Panc1 (cell line): ENCODE measurements at regions not wholly inside any gene's neighbourhood (a gene's known extent, or its start where the extent isn't known, plus 50 kb on each side); places are given as distances from the start of the nearest gene placed in this dataset.

Experiments used
- ATAC-seq: fragments of 200-7000 bp; cut with Tn5 transposase; 2 replicates; pipeline ENCODE4 v1.9.1; 2020; ENCODE audit warnings: mild to moderate bottlenecking, moderate library complexity
- BruUV-seq: library from RNA; stranded (reverse); fragments of 400-500 nt; replicated peaks from 2 replicates; lab custom pipeline; 2021; lab: Mats Ljungman, UMichigan
- CTCF ChIA-PET: fragments of 300-600 bp; sonication (Branson Sonifier 250); formaldehyde crosslinking; loops from one replicate; lab custom pipeline; 2022; ENCODE audit warnings: antibody characterized with exemption; lab: Charles Lee
- POLR2A ChIA-PET: fragments of 300-600 bp; sonication (Branson Sonifier 250); formaldehyde crosslinking; loops from one replicate; lab custom pipeline; 2022; ENCODE audit warnings: antibody characterized with exemption; lab: Charles Lee
- DNase-seq: peaks from one replicate; pipeline ENCODE4 v3.0.0-alpha.2; 2010; ENCODE audit warnings: low read depth, low spot score
- H3K27ac ChIP-seq: 2 replicates; pipeline ENCODE4 v1.5.1; 2011; ENCODE audit warnings: mild to moderate bottlenecking, low read length, inconsistent platforms
- H3K27me3 ChIP-seq: fragments of 200-500 bp; sonication (Bioruptor generic); 2 replicates; pipeline ENCODE4 v1.6.0; 2014; ENCODE audit warnings: low read length, inconsistent platforms; ENCODE audit not compliant: control insufficient read depth, insufficient read depth
- H3K36me3 ChIP-seq: fragments of 200-500 bp; sonication (Bioruptor generic); 2 replicates; pipeline ENCODE4 v1.5.1; 2014; ENCODE audit warnings: inconsistent platforms, mild to moderate bottlenecking, low read length, moderate library complexity; ENCODE audit not compliant: control insufficient read depth, insufficient read depth
- H3K4me1 ChIP-seq: 2 replicates; pipeline ENCODE4 v1.5.1; 2011; ENCODE audit warnings: inconsistent platforms, mild to moderate bottlenecking, low read length, moderate library complexity; ENCODE audit not compliant: control insufficient read depth, insufficient read depth
- H3K4me3 ChIP-seq, 2 experiments: 2 replicates each; pipeline ENCODE4 v1.5.1; 2011 to 2012; ENCODE audit warnings: low read depth in 2 of 2, low read length in 2 of 2, mild to moderate bottlenecking in 2 of 2, inconsistent platforms in 1 of 2, moderate library complexity in 1 of 2
- H3K9me3 ChIP-seq: fragments of 200-500 bp; sonication (Bioruptor generic); 2 replicates; pipeline ENCODE4 v1.5.1; 2014; ENCODE audit warnings: low read depth, mild to moderate bottlenecking, inconsistent platforms, low read length, moderate library complexity; ENCODE audit not compliant: control insufficient read depth, insufficient read depth
- POLR2AphosphoS5 ChIP-seq: IDR thresholded peaks from 2 replicates; pipeline ENCODE4 v1.6.1; 2012; ENCODE audit warnings: mild to moderate bottlenecking, low read depth, low read length, moderate library complexity
- REST ChIP-seq, 2 experiments: IDR thresholded peaks; 2 replicates each; pipeline ENCODE4 v1.6.1; 2011 to 2012; ENCODE audit warnings: low read depth in 2 of 2, control low read depth in 1 of 2, low read length in 1 of 2, mild to moderate bottlenecking in 1 of 2, moderate library complexity in 1 of 2; ENCODE audit not compliant: insufficient read depth in 1 of 2
- SIN3A ChIP-seq: IDR thresholded peaks from 2 replicates; pipeline ENCODE4 v1.6.1; 2012; ENCODE audit warnings: low read depth, mild to moderate bottlenecking, low read length, moderate library complexity, borderline replicate concordance; ENCODE audit not compliant: insufficient read depth
- TCF7L2 ChIP-seq: IDR thresholded peaks from 2 replicates; pipeline ENCODE4 v1.6.1; 2011; ENCODE audit warnings: mild to moderate bottlenecking, low read depth, low read length, inconsistent platforms
- in situ Hi-C: cut with HindIII; loops from 2 replicates; pipeline ENCODE4 v1.10.0; 2016; ENCODE audit warnings: low sequenced_read_pairs, low pct_unique_long_range_greater_than_20kb
- intact Hi-C: fragments of 100-400 bp; cut with micrococcal nuclease; formaldehyde crosslinking; loops from one replicate; pipeline ENCODE4 v1.10.0; 2022; ENCODE audit not compliant: unreplicated experiment
- TF ChIP-seq, protein P1 (sequence below): fragments of 450-650 bp; IDR thresholded peaks from 2 replicates; pipeline ENCODE4 v1.5.1; 2017; ENCODE audit warnings: mild to moderate bottlenecking

DNA sequence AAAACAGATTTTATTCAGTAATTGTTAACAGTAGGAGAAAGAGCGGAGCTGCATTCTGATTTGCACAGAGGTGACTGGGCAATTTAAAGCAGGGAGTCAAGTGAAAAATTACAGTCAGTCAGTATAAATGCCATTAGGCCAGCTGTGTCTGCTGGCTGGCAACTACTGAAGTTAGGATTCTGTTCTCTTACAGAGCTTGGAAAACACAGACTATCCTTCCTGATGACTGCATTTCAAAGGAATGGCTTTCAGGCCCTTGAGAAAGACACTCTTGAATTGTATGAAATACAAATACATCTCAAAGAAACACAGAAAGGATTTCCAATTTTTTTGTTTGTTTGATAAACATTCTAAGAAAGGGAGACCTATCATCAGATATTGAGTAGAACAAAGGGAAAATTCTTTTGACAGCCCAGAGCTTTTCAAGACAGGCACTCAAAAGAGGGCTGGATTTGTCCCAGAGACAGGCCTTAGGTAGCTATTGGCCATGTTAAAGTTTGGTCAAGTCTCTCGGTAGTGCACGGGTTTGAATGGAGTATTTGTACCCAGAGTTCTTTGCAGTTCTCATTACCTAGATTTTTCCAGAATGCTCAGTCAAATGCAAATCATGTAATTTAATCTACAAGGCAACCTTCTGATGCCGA lies 551.2 kb upstream of the CCDC54 start:
- ATAC-seq (no peak), DNase-seq (no peak)
- in situ Hi-C loops = no loop called here
- H3K27ac ChIP-seq = no peak overlapping the region
- ChIA-PET CTCF (no interaction called here), POLR2A (no interaction called here)
- no TSS peak for BruUV-seq
- H3K9me3 ChIP-seq = no peaks in the 10 kb centered on the region
- no peak overlapping the region for H3K4me3 ChIP-seq
- H3K27me3 ChIP-seq = no peaks in the 10 kb centered on the region
- intact Hi-C loops = loop anchor here (2.0 kb wide), 1 partner anchor 239 kb away; no protein-coding TSS in a partner anchor
- no peaks in the 10 kb centered on the region for H3K36me3 ChIP-seq
- no peaks in the 10 kb centered on the region for H3K4me1 ChIP-seq
- no peak for TF ChIP-seq TCF7L2
- no peak for TF ChIP-seq REST (IDR thresholded peaks at IDR 0.05; ENCODE audit: insufficient read depth in 1 of 2, low read depth in 2 of 2, low read length in 1 of 2)
- TF ChIP-seq, protein P1, sequence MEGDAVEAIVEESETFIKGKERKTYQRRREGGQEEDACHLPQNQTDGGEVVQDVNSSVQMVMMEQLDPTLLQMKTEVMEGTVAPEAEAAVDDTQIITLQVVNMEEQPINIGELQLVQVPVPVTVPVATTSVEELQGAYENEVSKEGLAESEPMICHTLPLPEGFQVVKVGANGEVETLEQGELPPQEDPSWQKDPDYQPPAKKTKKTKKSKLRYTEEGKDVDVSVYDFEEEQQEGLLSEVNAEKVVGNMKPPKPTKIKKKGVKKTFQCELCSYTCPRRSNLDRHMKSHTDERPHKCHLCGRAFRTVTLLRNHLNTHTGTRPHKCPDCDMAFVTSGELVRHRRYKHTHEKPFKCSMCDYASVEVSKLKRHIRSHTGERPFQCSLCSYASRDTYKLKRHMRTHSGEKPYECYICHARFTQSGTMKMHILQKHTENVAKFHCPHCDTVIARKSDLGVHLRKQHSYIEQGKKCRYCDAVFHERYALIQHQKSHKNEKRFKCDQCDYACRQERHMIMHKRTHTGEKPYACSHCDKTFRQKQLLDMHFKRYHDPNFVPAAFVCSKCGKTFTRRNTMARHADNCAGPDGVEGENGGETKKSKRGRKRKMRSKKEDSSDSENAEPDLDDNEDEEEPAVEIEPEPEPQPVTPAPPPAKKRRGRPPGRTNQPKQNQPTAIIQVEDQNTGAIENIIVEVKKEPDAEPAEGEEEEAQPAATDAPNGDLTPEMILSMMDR = no peak
- TF ChIP-seq SIN3A = no peak
- TF ChIP-seq POLR2AphosphoS5 = no peak

- intact Hi-C loops (no loop called here), in situ Hi-C loops (no loop called here)
- DNase-seq = no peak
- no peaks in the 10 kb centered on the region for H3K36me3 ChIP-seq
- no peak for ATAC-seq
- H3K9me3 ChIP-seq = no peaks in the 10 kb centered on the region
- TF ChIP-seq, protein P1 = no peak
- TF ChIP-seq POLR2AphosphoS5 = no peak
- TF ChIP-seq TCF7L2 = no peak
- no peak for TF ChIP-seq REST (IDR thresholded peaks at IDR 0.05; ENCODE audit: insufficient read depth in 1 of 2, low read depth in 2 of 2, low read length in 1 of 2)
- no peak for TF ChIP-seq SIN3A
- no peak overlapping the region for H3K27ac ChIP-seq
- no peak overlapping the region for H3K4me3 ChIP-seq
- CTCF ChIA-PET = no interaction called here
- BruUV-seq = no TSS peak
- POLR2A ChIA-PET = no interaction called here
- H3K4me1 ChIP-seq = no peaks in the 10 kb centered on the region
- no peaks in the 10 kb centered on the region for H3K27me3 ChIP-seq
These were observed 550.4 kb upstream of the CCDC54 start for GRCh38 chr3:106826791-106827311.
